Activated B cell treated with CpG ODN at 0.5 μM for 24 hours (primary cell): ENCODE measurements at regions not wholly inside any gene's neighbourhood (a gene's known extent, or its start where the extent isn't known, plus 50 kb on each side); places are given as distances from the start of the nearest gene placed in this dataset.

ENCODE experiments used
- ATAC-seq: fragments of 200-7000 bp; cut with Tn5 transposase; one replicate; pipeline ENCODE4 v1.10.0; 2021; ENCODE audit warnings: low read depth, mild to moderate bottlenecking, moderate library complexity
- CTCF ChIA-PET: fragments of 350-600 bp; sonication (Branson Sonifier 250); formaldehyde crosslinking; loops from one replicate; lab custom pipeline; 2021; ENCODE audit warnings: antibody characterized with exemption; lab: Charles Lee
- POLR2A ChIA-PET: fragments of 350-600 bp; sonication (Branson Sonifier 250); formaldehyde crosslinking; loops from one replicate; lab custom pipeline; 2021; ENCODE audit warnings: antibody characterized with exemption; lab: Charles Lee
- DNase-seq: peaks from one replicate; pipeline ENCODE4 v3.0.0; 2022
- H3K27ac Mint-ChIP-seq: one replicate; pipeline ENCODE4 v1.8.0; 2020; ENCODE audit warnings: mixed read lengths
- H3K27me3 Mint-ChIP-seq: one replicate; pipeline ENCODE4 v1.8.0; 2021; ENCODE audit warnings: mixed read lengths
- H3K36me3 Mint-ChIP-seq: one replicate; pipeline ENCODE4 v1.8.0; 2021; ENCODE audit warnings: low read depth, mixed read lengths
- H3K4me1 Mint-ChIP-seq: one replicate; pipeline ENCODE4 v1.8.0; 2021; ENCODE audit warnings: mixed read lengths
- H3K4me3 Mint-ChIP-seq: one replicate; pipeline ENCODE4 v1.8.0; 2020; ENCODE audit warnings: mild to moderate bottlenecking, mixed read lengths
- H3K9me3 Mint-ChIP-seq: one replicate; pipeline ENCODE4 v1.8.0; 2020; ENCODE audit warnings: mixed read lengths
- CTCF ChIP-seq: fragments of 200-600 bp; IDR thresholded peaks from one replicate; pipeline ENCODE4 v1.8.0; 2022; ENCODE audit warnings: antibody characterized with exemption, mild to moderate bottlenecking
- intact Hi-C: fragments of 100-400 bp; cut with micrococcal nuclease; formaldehyde crosslinking; loops from one replicate; pipeline ENCODE4 v1.15.1; 2024

- DNase-seq (no peak), ATAC-seq (no peak)
- no peak overlapping the region for H3K4me3 Mint-ChIP-seq
- H3K4me1 Mint-ChIP-seq, result no peaks in the 10 kb centered on the region
- no peak overlapping the region for H3K27ac Mint-ChIP-seq
- no peak for TF ChIP-seq CTCF
- CTCF ChIA-PET, result no interaction called here
- H3K9me3 Mint-ChIP-seq, result peaks cover 7% of the 10 kb centered on the region
- POLR2A ChIA-PET, result no interaction called here
- no peaks in the 10 kb centered on the region for H3K27me3 Mint-ChIP-seq
- H3K36me3 Mint-ChIP-seq, result no peaks in the 10 kb centered on the region
- intact Hi-C loops, result no loop called here
These were observed 314.6 kb upstream of the PLD5 start for GRCh38 chr1:242839101-242839500.

GRCh38 chr1:242836423-242836822, 311.9 kb upstream of the PLD5 start:
- intact Hi-C loops, result no loop called here
- H3K4me3 Mint-ChIP-seq, result no peak overlapping the region

GRCh38 chr1:242828828-242829227, 304.3 kb upstream of the PLD5 start:
- no peak for TF ChIP-seq CTCF
- H3K27ac Mint-ChIP-seq, result no peak overlapping the region
- H3K36me3 Mint-ChIP-seq, result no peaks in the 10 kb centered on the region
- CTCF ChIA-PET, result no interaction called here
- intact Hi-C loops, result no loop called here
- H3K27me3 Mint-ChIP-seq, result peaks cover 8% of the 10 kb centered on the region
- POLR2A ChIA-PET, result no interaction called here
- no peak overlapping the region for H3K4me3 Mint-ChIP-seq
- no peak for DNase-seq
- ATAC-seq, result no peak
- no peaks in the 10 kb centered on the region for H3K9me3 Mint-ChIP-seq
- H3K4me1 Mint-ChIP-seq, result no peaks in the 10 kb centered on the region

More at GRCh38 chr1:242836423-242836822, 311.9 kb upstream of the PLD5 start:
- H3K27me3 Mint-ChIP-seq, result peaks cover 2% of the 10 kb centered on the region
- no peak for ATAC-seq
- no peaks in the 10 kb centered on the region for H3K4me1 Mint-ChIP-seq
- H3K36me3 Mint-ChIP-seq, result no peaks in the 10 kb centered on the region
- no peaks in the 10 kb centered on the region for H3K9me3 Mint-ChIP-seq
- no peak for TF ChIP-seq CTCF
- ChIA-PET POLR2A (no interaction called here), CTCF (no interaction called here)
- no peak overlapping the region for H3K27ac Mint-ChIP-seq
- no peak for DNase-seq

- Mint-ChIP-seq H3K36me3 (no peaks in the 10 kb centered on the region), H3K9me3 (no peaks in the 10 kb centered on the region), H3K4me1 (no peaks in the 10 kb centered on the region), H3K27ac (no peak overlapping the region), H3K4me3 (no peak overlapping the region), H3K27me3 (peaks cover 8% of the 10 kb centered on the region)
- CTCF ChIA-PET, result no interaction called here
- no peak for DNase-seq
- intact Hi-C loops, result no loop called here
- POLR2A ChIA-PET, result no interaction called here
- no peak for TF ChIP-seq CTCF
- ATAC-seq, result no peak
These were observed 303.7 kb upstream of the PLD5 start for GRCh38 chr1:242828199-242828598.

- DNase-seq (no peak), ATAC-seq (no peak)
- Mint-ChIP-seq H3K36me3 (no peaks in the 10 kb centered on the region), H3K4me3 (no peak overlapping the region), H3K4me1 (no peaks in the 10 kb centered on the region), H3K27ac (no peak overlapping the region), H3K9me3 (no peaks in the 10 kb centered on the region), H3K27me3 (peaks cover 8% of the 10 kb centered on the region)
- ChIA-PET CTCF (no interaction called here), POLR2A (no interaction called here)
- TF ChIP-seq CTCF, result no peak
- intact Hi-C loops, result no loop called here
These were observed 303.0 kb upstream of the PLD5 start for GRCh38 chr1:242827538-242827937.
